ENCODE measurements at regions not wholly inside any gene's neighbourhood (a gene's known extent, or its start where the extent isn't known, plus 50 kb on each side); places are given as distances from the start of the nearest gene placed in this dataset.

DNA sequence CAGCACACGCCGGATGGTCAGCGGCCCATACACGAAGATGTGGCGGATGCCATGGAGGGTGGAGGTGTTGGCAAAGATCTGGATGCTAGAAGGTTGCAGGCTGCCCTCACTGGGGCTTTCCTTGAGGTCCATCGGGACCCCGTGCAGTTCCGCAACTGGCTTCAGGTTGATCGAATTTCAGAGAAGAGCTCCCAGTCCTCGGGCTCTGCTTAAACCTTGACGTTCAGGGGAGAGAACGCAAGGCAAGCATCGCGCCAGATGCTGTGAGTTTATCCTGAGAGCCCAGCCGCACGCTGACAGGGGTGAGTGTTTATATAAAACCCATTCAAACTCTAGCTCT lies 98.7 kb upstream of the CCL2 start:
- TF ChIP-seq, protein P1, sequence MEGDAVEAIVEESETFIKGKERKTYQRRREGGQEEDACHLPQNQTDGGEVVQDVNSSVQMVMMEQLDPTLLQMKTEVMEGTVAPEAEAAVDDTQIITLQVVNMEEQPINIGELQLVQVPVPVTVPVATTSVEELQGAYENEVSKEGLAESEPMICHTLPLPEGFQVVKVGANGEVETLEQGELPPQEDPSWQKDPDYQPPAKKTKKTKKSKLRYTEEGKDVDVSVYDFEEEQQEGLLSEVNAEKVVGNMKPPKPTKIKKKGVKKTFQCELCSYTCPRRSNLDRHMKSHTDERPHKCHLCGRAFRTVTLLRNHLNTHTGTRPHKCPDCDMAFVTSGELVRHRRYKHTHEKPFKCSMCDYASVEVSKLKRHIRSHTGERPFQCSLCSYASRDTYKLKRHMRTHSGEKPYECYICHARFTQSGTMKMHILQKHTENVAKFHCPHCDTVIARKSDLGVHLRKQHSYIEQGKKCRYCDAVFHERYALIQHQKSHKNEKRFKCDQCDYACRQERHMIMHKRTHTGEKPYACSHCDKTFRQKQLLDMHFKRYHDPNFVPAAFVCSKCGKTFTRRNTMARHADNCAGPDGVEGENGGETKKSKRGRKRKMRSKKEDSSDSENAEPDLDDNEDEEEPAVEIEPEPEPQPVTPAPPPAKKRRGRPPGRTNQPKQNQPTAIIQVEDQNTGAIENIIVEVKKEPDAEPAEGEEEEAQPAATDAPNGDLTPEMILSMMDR (IDR thresholded peaks at IDR 0.05; ENCODE audit: low read depth, low read length): no peak
- no peak for TF ChIP-seq EZH2phosphoT487 (IDR thresholded peaks at IDR 0.05; ENCODE audit: low read depth)

All from OCI-LY3 (cell line).